Stimulated activated CD8-positive, alpha-beta memory T cell treated with anti-CD3 and anti-CD28 coated beads, Interleukin-2, amount 100 ng/mL, for 48 hours (primary cell): ENCODE measurements at regions not wholly inside any gene's neighbourhood (a gene's known extent, or its start where the extent isn't known, plus 50 kb on each side); places are given as distances from the start of the nearest gene placed in this dataset.
"Not testable (repeated sequence)": the region's sequence is repeated elsewhere in the genome, so short reads cannot be mapped to it uniquely, and the experiment has no call there.

Experiments used
- DNase-seq, 2 donors: peaks; one replicate each; pipeline ENCODE4 v3.0.0-alpha.2; 2020; ENCODE audit warnings: low read depth in 2 of 2

DNA sequence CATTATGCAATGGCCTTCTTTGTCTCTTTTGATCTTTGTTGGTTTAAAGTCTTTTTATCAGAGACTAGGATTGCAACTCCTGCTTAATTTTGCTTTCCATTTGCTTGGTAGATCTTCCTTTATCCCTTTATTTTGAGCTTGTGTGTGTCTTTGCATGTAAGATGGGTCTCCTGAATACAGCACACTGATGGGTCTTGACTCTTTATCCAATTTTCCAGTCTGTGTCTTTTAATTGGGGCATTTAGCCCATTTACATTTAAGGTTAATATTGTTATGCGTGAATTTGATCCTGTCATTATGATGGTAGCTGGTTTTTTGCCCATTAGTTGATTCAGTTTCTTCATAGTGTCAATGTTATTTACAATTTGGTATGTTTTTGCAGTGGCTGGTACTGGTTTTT is 56.9 kb upstream of the TBX18 start:
- not testable (repeated sequence) for DNase-seq

- no peak for DNase-seq
Observed at GRCh38 chr6:84816741-84817140, 52.3 kb upstream of the TBX18 start.

DNA sequence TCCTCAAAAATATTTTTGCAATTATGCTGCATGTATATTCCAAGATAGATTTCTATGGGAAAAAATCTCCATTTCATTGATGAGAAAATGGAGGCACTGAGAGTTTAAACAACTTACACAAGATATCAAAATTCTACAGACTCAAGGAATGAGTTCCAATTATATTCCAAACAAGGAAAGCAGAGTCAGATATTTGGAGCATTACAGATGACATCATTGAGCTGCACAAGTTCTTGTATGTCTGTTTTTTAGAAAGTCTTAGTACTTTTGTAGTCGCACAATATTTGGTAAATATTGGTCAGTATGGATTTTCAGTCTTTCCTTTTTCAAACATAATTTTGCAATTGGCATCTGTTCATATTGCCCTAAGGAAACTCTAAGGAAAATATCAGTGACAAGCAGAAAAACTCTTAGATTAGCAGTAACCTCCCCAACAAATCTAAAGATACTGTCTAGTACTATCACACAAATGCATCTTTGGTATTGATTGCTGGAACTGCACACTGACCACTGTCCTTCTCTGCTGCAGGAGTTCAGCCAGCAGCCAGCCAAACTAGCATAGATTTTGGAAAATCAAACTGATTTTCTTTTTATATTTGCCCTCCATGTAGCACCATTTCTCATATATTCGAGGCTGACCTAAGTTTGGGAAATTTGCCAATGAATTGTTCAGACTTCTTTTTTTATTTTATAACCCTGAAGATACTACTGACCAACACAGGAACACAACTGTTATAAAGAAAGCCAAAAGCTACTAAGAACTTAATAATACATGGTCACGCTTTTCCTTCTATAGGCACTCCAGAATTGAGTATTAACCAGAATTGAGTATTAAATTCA is 51.7 kb upstream of the TBX18 start:
- DNase-seq: no peak
